ENCODE measurements at regions not wholly inside any gene's neighbourhood (a gene's known extent, or its start where the extent isn't known, plus 50 kb on each side); places are given as distances from the start of the nearest gene placed in this dataset.

- H3K9ac ChIP-seq (ENCODE audit: low read depth, low read length, poor library complexity): no peak overlapping the region
- no CpG with 5 or more reads among the region's 1 CpG for WGBS, 2 donors (ENCODE audit: extremely low coverage in 2 of 2, insufficient read length in 2 of 2, insufficient replicate concordance in 1 of 2)
Measured at GRCh38 chr11:25667871-25668270, 664.1 kb upstream of the ANO3 start.

GRCh38 chr11:25691959-25692358 lies 640.0 kb upstream of the ANO3 start:
- Histone ChIP-seq H3K27me3 (ENCODE audit: control insufficient read depth in 3 of 3, insufficient read depth in 3 of 3, low read depth in 1 of 3, low read length in 3 of 3) (no peaks in the 10 kb centered on the region), H3K14ac (ENCODE audit: low read length) (no peak overlapping the region), H4K8ac (ENCODE audit: low read depth, low read length) (no peak overlapping the region), H3K4me1 (ENCODE audit: control insufficient read depth in 2 of 2, insufficient read depth in 1 of 2, low read depth in 1 of 2, low read length in 2 of 2) (no peaks in the 10 kb centered on the region), H3K4ac (ENCODE audit: low read length) (no peak overlapping the region), H2BK12ac (ENCODE audit: low read length) (no peak overlapping the region), H3K9me3 (replicated peaks in 1 of 2; ENCODE audit: control insufficient read depth in 2 of 2, insufficient read depth in 1 of 2, low read depth in 1 of 2, low read length in 2 of 2) (peaks cover 0 to 5% of the 10 kb centered on the region in 2 donors), H3K9ac (ENCODE audit: low read depth, low read length, poor library complexity) (no peak overlapping the region), H3K36me3 (replicated peaks in 1 of 2; ENCODE audit: control insufficient read depth in 2 of 2, insufficient read depth in 2 of 2, low read length in 2 of 2) (no peaks in the 10 kb centered on the region), H3K79me1 (ENCODE audit: low read depth, low read length) (no peaks in the 10 kb centered on the region), H2BK120ac (ENCODE audit: low read depth, low read length) (no peak overlapping the region), H3K4me2 (ENCODE audit: insufficient read depth, low read length, poor library complexity, severe bottlenecking) (no peak overlapping the region), H3K4me3 (ENCODE audit: low read length in 2 of 2) (no peak overlapping the region), H4K91ac (ENCODE audit: low read depth, low read length, poor library complexity) (no peak overlapping the region), H3K27ac (replicated peaks; ENCODE audit: low read length) (no peak overlapping the region), H2AK5ac (ENCODE audit: low read depth, low read length) (no peak overlapping the region), H3K23ac (ENCODE audit: low read depth, low read length, poor library complexity) (no peak overlapping the region), H2BK15ac (ENCODE audit: low read length) (no peak overlapping the region), H2AFZ (ENCODE audit: low read length) (no peak overlapping the region), H2BK5ac (ENCODE audit: low read length) (no peak overlapping the region), H3K18ac (ENCODE audit: low read length) (no peak overlapping the region)
- WGBS, 2 donors (ENCODE audit: extremely low coverage in 2 of 2, insufficient read length in 2 of 2, insufficient replicate concordance in 1 of 2): no CpG with 5 or more reads among the region's 8 CpGs
- no peak for DNase-seq (ENCODE audit: low spot score)

More at GRCh38 chr11:25667871-25668270, 664.1 kb upstream of the ANO3 start:
- H3K4ac ChIP-seq (ENCODE audit: low read length): no peak overlapping the region
- no peak overlapping the region for H3K4me3 ChIP-seq (ENCODE audit: low read length in 2 of 2)
- H3K18ac ChIP-seq (ENCODE audit: low read length): no peak overlapping the region
- H4K8ac ChIP-seq (ENCODE audit: low read depth, low read length): no peak overlapping the region
- H2AFZ ChIP-seq (ENCODE audit: low read length): no peak overlapping the region
- H3K14ac ChIP-seq (ENCODE audit: low read length): no peak overlapping the region
- H3K4me1 ChIP-seq (ENCODE audit: control insufficient read depth in 2 of 2, insufficient read depth in 1 of 2, low read depth in 1 of 2, low read length in 2 of 2): no peaks in the 10 kb centered on the region
- no peaks in the 10 kb centered on the region for H3K79me1 ChIP-seq (ENCODE audit: low read depth, low read length)
- no peaks in the 10 kb centered on the region for H3K27me3 ChIP-seq (ENCODE audit: control insufficient read depth in 3 of 3, insufficient read depth in 3 of 3, low read depth in 1 of 3, low read length in 3 of 3)
- H2BK5ac ChIP-seq (ENCODE audit: low read length): no peak overlapping the region
- no peak for DNase-seq (ENCODE audit: low spot score)
- no peak overlapping the region for H3K27ac ChIP-seq (replicated peaks; ENCODE audit: low read length)
- H2BK120ac ChIP-seq (ENCODE audit: low read depth, low read length): no peak overlapping the region
- H2BK15ac ChIP-seq (ENCODE audit: low read length): no peak overlapping the region
- H4K91ac ChIP-seq (ENCODE audit: low read depth, low read length, poor library complexity): no peak overlapping the region
- H2BK12ac ChIP-seq (ENCODE audit: low read length): no peak overlapping the region
- no peak overlapping the region for H2AK5ac ChIP-seq (ENCODE audit: low read depth, low read length)
- no peaks in the 10 kb centered on the region for H3K36me3 ChIP-seq (replicated peaks in 1 of 2; ENCODE audit: control insufficient read depth in 2 of 2, insufficient read depth in 2 of 2, low read length in 2 of 2)
- no peaks in the 10 kb centered on the region for H3K9me3 ChIP-seq (replicated peaks in 1 of 2; ENCODE audit: control insufficient read depth in 2 of 2, insufficient read depth in 1 of 2, low read depth in 1 of 2, low read length in 2 of 2)
- no peak overlapping the region for H3K4me2 ChIP-seq (ENCODE audit: insufficient read depth, low read length, poor library complexity, severe bottlenecking)
- no peak overlapping the region for H3K23ac ChIP-seq (ENCODE audit: low read depth, low read length, poor library complexity)

GRCh38 chr11:25702417-25702816 lies 629.5 kb upstream of the ANO3 start:
- no peak overlapping the region for H2AK5ac ChIP-seq (ENCODE audit: low read depth, low read length)
- no peak overlapping the region for H3K4me3 ChIP-seq (ENCODE audit: low read length in 2 of 2)
- WGBS, 2 donors (ENCODE audit: extremely low coverage in 2 of 2, insufficient read length in 2 of 2, insufficient replicate concordance in 1 of 2): no CpG with 5 or more reads among the region's 1 CpG
- H3K14ac ChIP-seq (ENCODE audit: low read length): no peak overlapping the region
- H2BK120ac ChIP-seq (ENCODE audit: low read depth, low read length): no peak overlapping the region
- no peaks in the 10 kb centered on the region for H3K9me3 ChIP-seq (replicated peaks in 1 of 2; ENCODE audit: control insufficient read depth in 2 of 2, insufficient read depth in 1 of 2, low read depth in 1 of 2, low read length in 2 of 2)
- H4K91ac ChIP-seq (ENCODE audit: low read depth, low read length, poor library complexity): no peak overlapping the region
- H3K23ac ChIP-seq (ENCODE audit: low read depth, low read length, poor library complexity): no peak overlapping the region
- H2AFZ ChIP-seq (ENCODE audit: low read length): no peak overlapping the region
- H3K18ac ChIP-seq (ENCODE audit: low read length): no peak overlapping the region
- H3K9ac ChIP-seq (ENCODE audit: low read depth, low read length, poor library complexity): no peak overlapping the region
- no peak overlapping the region for H3K4me2 ChIP-seq (ENCODE audit: insufficient read depth, low read length, poor library complexity, severe bottlenecking)
- H2BK5ac ChIP-seq (ENCODE audit: low read length): no peak overlapping the region
- H2BK12ac ChIP-seq (ENCODE audit: low read length): no peak overlapping the region
- no peaks in the 10 kb centered on the region for H3K27me3 ChIP-seq (ENCODE audit: control insufficient read depth in 3 of 3, insufficient read depth in 3 of 3, low read depth in 1 of 3, low read length in 3 of 3)
- no peaks in the 10 kb centered on the region for H3K4me1 ChIP-seq (ENCODE audit: control insufficient read depth in 2 of 2, insufficient read depth in 1 of 2, low read depth in 1 of 2, low read length in 2 of 2)
- no peaks in the 10 kb centered on the region for H3K36me3 ChIP-seq (replicated peaks in 1 of 2; ENCODE audit: control insufficient read depth in 2 of 2, insufficient read depth in 2 of 2, low read length in 2 of 2)
- no peak for DNase-seq (ENCODE audit: low spot score)
- no peak overlapping the region for H3K27ac ChIP-seq (replicated peaks; ENCODE audit: low read length)
- no peak overlapping the region for H4K8ac ChIP-seq (ENCODE audit: low read depth, low read length)
- H2BK15ac ChIP-seq (ENCODE audit: low read length): no peak overlapping the region
- H3K79me1 ChIP-seq (ENCODE audit: low read depth, low read length): no peaks in the 10 kb centered on the region
- no peak overlapping the region for H3K4ac ChIP-seq (ENCODE audit: low read length)

GRCh38 chr11:25710975-25711374 lies 621.0 kb upstream of the ANO3 start:
- Histone ChIP-seq H2BK5ac (ENCODE audit: low read length) (no peak overlapping the region), H3K4me1 (ENCODE audit: control insufficient read depth in 2 of 2, insufficient read depth in 1 of 2, low read depth in 1 of 2, low read length in 2 of 2) (no peaks in the 10 kb centered on the region), H3K4me2 (ENCODE audit: insufficient read depth, low read length, poor library complexity, severe bottlenecking) (no peak overlapping the region), H3K27ac (replicated peaks; ENCODE audit: low read length) (no peak overlapping the region), H3K23ac (ENCODE audit: low read depth, low read length, poor library complexity) (no peak overlapping the region), H2BK15ac (ENCODE audit: low read length) (no peak overlapping the region), H3K79me1 (ENCODE audit: low read depth, low read length) (no peaks in the 10 kb centered on the region), H2AFZ (ENCODE audit: low read length) (no peak overlapping the region), H3K9me3 (replicated peaks in 1 of 2; ENCODE audit: control insufficient read depth in 2 of 2, insufficient read depth in 1 of 2, low read depth in 1 of 2, low read length in 2 of 2) (no peaks in the 10 kb centered on the region), H2AK5ac (ENCODE audit: low read depth, low read length) (no peak overlapping the region), H3K36me3 (replicated peaks in 1 of 2; ENCODE audit: control insufficient read depth in 2 of 2, insufficient read depth in 2 of 2, low read length in 2 of 2) (no peaks in the 10 kb centered on the region), H3K27me3 (ENCODE audit: control insufficient read depth in 3 of 3, insufficient read depth in 3 of 3, low read depth in 1 of 3, low read length in 3 of 3) (no peaks in the 10 kb centered on the region), H3K4ac (ENCODE audit: low read length) (no peak overlapping the region), H3K18ac (ENCODE audit: low read length) (no peak overlapping the region), H2BK12ac (ENCODE audit: low read length) (no peak overlapping the region), H3K9ac (ENCODE audit: low read depth, low read length, poor library complexity) (no peak overlapping the region), H2BK120ac (ENCODE audit: low read depth, low read length) (no peak overlapping the region), H3K14ac (ENCODE audit: low read length) (no peak overlapping the region), H4K8ac (ENCODE audit: low read depth, low read length) (no peak overlapping the region), H4K91ac (ENCODE audit: low read depth, low read length, poor library complexity) (no peak overlapping the region), H3K4me3 (ENCODE audit: low read length in 2 of 2) (no peak overlapping the region)
- DNase-seq (ENCODE audit: low spot score): no peak

All from neuronal stem cell (in vitro differentiated cells).